ENCODE measurements at regions not wholly inside any gene's neighbourhood (a gene's known extent, or its start where the extent isn't known, plus 50 kb on each side); places are given as distances from the start of the nearest gene placed in this dataset.

DNA sequence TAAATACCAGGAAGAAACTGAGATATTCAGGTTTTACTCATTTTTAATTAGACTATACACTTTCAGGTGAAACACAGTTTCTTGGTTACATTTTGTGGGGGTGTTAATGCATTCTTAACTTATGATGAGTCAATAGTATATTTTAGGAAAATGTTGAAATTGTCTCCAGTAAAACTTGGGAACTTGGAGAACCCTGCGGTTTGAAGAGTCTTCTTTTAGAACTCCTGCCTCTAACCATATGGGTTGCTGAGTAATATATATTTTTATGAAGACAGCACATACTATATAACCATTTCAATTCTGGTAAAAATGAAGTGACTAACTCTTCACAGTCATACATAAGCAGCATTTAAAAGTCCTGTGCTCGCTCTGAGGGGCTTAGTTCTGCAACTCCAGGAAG lies 308.2 kb upstream of the LRATD1 start:
- no peak for DNase-seq (ENCODE audit: low read depth, low spot score)

DNA sequence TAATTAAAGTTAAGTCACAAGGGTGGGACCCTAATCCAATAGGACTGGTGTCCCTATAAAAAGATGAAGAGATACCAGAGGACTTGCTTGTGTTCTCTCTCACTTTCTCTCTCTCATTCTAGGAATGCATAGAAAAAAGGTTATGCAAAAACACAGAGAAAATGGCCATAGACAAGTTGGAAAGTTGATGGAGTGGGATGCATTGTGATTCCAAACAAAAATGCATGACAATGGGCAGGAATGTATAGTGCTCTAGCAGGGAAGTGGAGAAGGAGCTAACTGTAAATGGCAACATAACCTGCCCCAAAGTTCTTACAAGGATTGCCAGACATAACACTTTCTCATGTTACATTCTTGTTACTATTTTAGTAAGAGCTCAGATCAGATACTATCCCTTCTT lies 301.6 kb upstream of the LRATD1 start:
- DNase-seq (ENCODE audit: low read depth, low spot score) = no peak

DNA sequence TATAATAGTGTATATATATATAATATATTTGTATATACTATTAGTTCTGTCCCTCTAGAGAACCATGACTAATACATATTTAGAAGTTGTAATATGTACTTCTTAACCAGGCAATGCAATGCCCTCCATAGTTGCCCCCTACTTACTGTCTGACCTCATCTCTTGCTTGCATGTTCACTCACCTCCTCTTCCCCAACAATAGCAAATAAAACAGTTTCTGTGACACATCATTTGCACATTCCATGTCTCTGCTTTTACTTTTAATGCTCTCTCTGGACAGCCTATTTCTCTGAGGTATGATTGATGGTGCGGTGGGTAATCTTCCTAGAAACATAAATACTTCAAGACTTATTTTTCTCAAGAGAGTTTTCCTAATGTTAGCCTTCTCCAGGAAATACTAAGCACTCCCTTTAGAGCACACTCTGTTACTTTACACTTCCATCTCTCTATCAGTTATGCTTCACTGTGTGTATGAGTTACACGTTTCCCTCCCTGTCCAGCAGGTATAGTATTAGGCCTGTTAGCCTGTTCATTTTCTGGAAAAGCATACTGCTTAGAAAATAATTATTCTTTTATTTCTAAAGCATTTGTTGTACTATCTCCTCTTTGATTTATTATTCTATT lies 295.6 kb upstream of the LRATD1 start:
- DNase-seq (ENCODE audit: low read depth, low spot score) = no peak

DNA sequence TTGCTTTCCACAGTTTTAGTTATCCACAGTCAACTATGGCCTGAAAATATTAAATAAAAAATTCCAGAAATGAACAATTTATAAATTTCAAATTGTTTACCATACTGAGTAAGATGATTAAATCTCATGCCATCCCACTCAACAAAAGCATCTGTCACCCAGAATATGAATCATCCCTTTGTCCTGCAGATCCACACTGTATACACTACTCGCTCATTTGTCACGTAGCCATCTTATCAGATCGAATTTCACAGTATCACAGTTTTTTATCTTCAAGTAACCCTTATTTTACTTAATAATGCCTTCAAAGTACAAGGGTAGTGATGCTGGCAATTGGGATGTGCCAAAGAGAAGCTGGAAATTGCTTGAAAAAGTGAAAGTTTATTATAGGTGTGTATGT lies 291.8 kb upstream of the LRATD1 start:
- no peak for DNase-seq (ENCODE audit: low read depth, low spot score)

DNA sequence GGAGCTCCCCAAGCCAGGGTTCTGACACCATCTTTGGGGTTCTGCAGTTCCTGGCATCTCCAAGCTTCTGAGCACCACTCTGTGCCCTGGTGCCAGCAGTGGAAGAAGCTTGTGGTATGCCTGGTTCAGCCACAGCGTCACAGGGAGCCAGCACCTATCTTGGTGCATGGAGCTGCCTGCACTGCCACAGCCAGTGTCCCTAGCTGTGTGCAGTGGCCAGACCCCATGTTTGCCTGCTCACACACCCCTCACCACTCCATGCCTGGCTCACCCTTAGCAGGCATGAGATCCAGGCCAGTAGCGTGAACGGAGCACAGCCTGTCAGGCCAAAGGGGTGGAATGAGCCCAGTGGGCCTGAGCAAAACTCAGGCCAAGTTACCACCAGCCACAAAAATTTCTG lies 290.2 kb upstream of the LRATD1 start:
- no peak for DNase-seq (ENCODE audit: low read depth, low spot score)

DNA sequence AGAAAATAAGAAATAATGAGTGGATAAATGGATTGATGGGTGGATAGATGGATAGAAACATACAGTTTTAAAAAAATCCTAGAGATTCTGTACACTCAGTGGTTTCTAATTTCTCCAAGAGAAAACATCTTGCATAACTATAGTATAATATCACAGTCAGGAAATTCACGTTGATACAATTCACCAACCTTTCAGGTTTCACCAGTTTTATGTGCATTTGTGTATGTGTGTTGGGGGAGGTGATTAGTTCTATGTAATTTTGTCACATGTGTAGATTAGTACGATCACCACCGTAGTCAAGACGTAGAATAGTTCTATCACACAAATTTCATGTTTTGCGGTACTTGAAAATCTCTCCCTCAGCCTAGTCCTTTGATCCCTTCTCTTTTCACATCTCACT lies 288.2 kb upstream of the LRATD1 start:
- no peak for DNase-seq (ENCODE audit: low read depth, low spot score)

DNA sequence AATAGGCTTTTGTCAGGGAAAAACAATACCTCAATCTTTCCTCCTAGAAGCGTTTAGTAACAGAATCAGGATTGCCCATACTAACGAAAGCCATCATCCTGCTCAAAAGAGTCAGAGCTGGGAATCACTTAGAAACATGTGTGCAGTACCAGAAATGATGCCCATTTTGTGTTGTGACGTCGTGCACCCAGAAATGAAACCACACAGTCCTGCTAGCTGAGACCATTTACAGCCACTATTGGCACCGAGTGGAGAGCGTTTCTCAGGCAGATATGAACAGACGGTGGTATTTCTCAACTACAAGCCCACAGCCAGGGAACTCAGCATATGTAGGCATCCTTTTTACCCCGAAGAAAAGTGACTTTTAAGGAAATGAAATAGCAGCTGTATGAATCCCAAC lies 284.3 kb upstream of the LRATD1 start:
- no peak for DNase-seq (ENCODE audit: low read depth, low spot score)

DNA sequence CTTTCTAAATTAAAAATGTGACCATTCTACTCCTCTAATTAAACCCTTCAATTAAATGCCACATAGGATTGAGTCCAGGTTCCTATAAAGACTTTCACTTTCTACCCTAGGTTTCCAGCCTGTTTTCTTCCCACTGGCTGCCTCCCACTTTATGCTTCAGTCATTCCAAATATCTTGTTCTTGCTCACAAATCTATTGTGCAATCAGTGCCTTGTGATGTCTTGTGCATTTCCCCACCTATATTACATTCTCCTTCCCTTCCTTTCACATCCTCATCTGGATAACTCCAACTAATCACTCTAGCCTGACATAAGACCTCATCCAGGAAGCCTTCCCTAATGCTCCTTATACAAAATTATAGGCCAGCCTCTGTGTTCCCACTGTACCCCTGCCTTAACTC lies 281.7 kb upstream of the LRATD1 start:
- no peak for DNase-seq (ENCODE audit: low read depth, low spot score)

DNA sequence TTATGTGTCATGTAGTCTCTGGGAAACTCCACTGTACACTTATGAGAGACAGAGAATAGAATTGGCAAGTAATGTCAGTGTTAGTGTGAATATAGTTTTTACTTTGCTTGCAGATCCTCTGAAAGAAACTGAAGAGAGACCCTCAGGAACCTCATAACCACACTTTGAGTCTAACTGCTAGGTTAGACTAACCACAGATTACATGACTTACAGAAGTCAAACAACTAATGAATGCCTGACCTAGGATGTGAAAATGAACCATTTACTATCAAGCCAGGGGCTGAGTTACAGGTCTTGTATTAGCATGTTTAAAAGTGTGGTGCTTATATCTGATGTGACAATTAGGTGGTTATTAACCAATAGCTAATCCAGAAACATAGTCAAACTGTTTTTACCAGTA lies 280.4 kb upstream of the LRATD1 start:
- no peak for DNase-seq (ENCODE audit: low read depth, low spot score)

DNA sequence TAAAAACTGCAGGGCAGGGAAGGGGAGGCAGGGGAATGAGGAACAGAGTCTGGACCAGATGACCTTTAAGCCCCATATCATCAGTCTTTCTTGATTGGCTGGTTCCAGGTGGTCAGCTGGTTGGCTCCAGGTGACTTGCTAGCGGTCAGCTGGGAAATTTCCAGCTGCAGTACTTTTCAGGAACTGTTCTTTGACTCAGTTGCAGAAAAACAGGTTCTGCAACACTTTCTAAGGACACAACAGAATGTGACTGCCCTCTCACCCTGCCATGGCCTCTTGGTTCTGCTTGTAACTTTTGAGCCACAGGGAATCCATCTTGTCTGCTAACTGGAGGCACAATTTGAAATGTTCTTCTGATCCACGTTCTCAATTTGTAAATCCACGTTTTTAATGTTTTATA lies 278.3 kb upstream of the LRATD1 start:
- DNase-seq (ENCODE audit: low read depth, low spot score) = no peak

DNA sequence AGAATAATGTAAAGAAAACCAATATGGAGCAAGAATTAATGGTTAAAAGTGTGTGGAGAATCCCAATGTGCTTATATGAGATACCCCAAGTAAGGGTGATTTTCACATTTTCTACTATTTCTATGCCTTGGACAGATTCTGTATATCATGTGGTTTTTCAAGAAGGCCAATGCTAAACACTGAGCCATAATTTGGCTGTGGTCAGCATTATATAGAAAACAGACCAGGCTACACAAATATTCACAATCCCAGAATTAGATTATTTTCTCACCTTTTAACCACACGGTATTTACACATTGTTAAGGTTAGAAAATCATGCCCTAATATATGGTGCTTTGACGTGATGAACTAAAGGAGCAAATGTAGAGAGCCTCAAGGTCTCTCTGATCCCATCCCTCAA lies 277.4 kb upstream of the LRATD1 start:
- no peak for DNase-seq (ENCODE audit: low read depth, low spot score)

DNA sequence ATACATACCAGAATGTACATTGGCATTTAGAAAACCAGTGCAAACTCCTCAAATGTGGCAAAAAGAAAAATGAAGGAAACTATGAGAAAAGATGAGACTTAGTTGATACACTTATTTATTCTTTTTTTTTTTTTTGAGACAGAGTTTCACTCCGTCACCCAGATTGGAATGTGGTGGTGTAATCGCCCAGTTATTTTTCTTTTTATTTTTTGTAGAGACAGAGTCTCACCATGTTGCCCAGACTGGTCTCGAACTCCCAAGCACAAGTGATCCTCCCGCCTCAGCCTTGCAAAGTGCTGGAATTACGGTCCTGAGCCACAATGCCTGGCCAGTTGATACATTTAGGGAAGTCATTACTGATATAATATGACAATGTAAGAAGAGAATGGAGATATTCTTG lies 274.2 kb upstream of the LRATD1 start:
- DNase-seq (ENCODE audit: low read depth, low spot score) = no peak

DNA sequence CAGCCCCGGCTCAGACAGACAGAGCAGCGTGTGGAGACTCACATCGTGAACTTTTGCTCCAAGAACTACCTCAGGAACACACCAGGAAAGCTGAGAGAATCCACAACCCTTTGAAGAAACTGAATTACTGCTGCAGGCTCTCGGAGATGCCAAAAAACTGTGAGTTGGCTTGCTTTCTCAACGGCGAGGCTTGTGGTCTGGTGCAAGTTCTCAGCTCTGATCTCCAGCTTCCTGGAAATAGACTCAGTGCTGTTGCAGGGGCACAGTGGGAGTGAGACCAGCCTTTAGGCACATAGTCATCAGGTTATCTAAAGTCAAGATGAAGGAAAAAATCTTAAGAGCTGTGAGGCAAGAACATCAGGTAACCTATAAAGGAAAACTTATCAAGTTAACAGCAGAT lies 273.7 kb upstream of the LRATD1 start:
- no peak for DNase-seq (ENCODE audit: low read depth, low spot score)

DNA sequence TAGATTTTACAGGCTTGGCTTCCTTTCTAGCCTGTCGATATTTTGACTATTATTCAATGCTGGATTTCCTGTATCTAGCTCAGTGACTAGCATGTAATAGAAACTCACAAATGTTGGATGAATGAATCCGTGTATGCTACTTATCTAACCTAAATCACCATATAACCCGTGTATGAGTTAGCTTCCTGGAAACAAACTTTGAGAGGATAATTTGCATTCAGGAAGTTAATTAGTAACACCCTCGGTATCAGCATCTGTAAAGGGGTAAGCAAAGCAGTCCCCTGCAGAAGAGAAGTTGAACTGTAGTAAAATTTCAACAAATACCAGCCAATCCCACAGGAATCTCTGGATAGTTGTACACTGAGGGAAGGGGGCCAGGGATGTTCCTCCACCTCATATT lies 269.4 kb upstream of the LRATD1 start:
- DNase-seq (ENCODE audit: low read depth, low spot score) = no peak

DNA sequence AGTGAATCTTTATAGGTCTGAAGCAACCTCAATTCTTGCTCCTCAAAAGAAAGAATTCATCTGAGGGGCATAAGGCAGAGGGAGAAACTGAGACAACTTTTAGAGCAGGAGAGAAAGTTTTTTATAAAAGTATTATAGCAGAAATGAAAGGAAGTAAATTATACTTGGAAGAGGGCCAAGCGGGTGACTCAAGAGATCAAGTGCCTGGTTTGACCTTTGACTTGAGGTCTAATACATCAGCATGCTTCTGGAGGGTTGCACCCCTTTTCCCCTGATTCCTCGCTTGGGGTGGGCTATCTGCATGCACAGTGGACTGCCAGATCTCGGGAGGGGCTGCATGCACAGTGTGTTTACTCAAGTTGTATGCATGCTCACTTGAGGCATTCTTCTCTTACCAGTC lies 268.5 kb upstream of the LRATD1 start:
- DNase-seq (ENCODE audit: low read depth, low spot score) = no peak

DNA sequence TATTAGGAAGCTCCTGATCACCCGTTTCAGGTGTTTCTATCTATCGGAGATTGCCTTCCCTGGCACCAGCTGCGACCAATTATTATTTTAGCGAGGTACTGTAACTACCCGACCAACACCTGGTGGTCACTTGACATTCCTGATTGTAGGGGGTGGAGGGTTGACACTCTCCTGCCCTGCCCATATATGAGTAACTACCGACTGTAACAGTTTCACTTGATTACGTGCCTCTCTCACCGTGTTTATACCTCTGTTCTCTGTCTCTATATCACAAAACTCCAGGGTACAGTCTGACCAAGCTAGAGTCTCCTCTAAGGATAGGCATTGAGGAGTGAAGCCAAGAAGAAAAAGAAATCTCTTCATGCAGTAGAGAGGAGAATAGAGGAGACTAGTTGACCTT lies 268.0 kb upstream of the LRATD1 start:
- DNase-seq (ENCODE audit: low read depth, low spot score) = no peak

DNA sequence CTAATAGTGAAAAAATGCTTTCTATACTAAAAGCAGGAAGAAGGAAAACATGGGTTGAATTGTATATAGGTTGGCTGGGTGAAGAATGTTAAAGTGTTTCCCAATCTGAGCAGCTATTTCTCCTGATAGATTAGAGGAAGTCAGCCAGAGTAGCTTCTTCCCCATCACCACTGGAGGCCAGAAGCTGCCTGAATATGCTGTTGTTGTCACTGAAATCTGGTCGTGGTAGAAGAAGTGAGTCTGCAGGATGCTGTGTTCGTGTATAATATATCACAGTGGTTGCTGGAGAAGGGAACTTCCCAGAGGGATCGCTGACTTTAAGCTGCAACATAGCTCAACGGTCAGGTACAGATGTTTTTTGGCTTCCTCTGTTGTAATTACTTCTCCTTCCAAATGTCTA lies 247.5 kb upstream of the LRATD1 start:
- no peak for DNase-seq (ENCODE audit: low read depth, low spot score)

DNA sequence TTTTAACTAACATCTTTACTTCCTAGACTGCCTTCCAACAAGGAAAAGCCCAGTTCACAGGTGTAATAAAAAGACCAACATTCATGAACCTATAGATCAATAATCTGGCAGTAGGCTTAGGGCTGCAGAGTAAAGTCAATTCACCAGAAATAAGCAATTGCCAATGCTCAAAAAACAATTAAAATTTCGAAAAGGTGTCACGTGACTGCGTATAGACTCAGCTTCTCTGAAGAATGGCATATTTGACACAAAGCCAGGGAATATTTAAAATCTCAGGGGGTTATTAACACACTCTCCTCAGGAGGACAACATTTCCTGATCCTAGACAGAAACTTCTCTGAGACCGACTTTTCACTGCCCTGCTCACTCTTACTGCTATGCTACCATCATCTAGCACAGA lies 245.2 kb upstream of the LRATD1 start:
- no peak for DNase-seq (ENCODE audit: low read depth, low spot score)

DNA sequence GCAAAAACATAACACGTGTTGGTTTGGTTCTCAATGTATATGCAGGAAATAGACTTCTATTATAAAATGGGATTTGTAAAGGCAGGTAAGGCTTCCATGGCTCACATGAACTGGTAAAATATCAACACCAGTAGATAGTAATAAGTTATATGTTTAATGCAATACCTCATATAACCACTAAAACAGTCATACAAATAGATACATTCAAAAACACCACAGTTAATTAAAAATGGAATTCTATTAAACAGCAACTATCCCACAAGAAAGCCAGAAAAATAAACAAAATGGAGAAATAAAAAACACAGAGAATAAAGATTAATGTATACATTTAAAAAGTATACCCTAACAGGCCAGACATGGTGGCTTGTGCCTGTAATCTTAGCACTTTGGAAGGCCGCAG lies 243.8 kb upstream of the LRATD1 start:
- no peak for DNase-seq (ENCODE audit: low read depth, low spot score)

DNA sequence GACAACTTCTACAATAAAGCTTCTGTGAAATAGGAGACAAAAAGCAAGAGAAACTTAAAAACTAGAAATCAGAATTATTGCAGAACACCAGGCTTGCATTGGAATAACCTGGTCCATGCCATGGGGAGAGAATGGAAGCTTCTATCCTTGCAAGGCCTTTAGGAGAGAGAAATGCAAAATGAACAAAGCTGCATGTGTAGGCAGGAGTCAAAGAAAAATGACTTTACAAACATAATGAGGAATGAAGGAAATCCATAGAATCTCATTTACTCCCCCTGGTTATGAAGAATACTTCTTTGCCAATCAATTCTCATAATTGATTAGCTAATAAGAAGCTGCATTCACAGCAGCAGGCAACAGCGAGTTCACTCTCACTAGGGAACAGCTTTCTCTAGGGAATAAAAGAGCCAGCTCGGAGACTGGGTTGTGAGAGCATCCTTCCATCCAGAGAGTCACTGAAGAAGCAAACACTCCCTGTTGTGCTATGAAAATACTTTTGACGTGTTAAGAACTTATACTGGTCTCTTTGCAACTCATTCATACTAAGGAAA lies 235.9 kb upstream of the LRATD1 start:
- DNase-seq (ENCODE audit: low read depth, low spot score) = no peak

DNA sequence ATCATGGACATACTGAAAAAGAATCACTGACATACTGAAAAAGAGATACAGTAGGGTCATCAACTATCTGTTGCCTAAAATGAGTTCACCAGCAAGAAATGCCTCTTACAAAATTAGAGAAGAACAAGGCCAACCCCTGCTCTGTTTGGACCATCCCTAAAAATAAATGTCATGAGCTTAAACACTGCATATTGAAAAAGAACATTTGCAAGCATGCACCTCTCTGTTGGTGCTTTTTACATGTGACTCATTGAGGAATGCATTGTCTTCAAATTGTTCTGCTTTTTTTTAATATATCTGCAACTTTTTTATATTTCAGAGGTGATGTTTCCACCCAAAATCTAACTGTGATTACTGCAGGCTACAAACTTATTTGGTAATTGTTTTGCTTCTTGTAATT lies 233.9 kb upstream of the LRATD1 start:
- no peak for DNase-seq (ENCODE audit: low read depth, low spot score)

DNA sequence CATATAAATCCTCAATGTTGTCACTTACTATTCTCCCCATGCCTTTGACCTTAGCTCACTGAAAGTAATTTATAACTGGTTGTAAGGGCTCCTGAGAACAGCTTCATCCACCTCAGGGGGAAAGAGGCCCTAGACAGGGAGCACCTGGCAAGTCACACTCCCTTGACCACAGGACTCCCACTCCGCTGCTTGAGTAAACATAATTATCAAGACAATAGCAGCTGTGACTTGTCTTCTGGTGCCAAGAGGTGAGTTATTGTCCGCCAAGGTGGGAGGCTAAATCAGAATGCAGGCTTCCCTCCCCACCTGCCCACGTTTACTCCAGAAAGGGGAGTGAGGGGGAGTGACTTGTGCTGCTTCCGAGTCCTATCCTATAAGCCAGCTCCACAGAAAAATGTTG lies 230.6 kb upstream of the LRATD1 start:
- DNase-seq (ENCODE audit: low read depth, low spot score) = no peak

DNA sequence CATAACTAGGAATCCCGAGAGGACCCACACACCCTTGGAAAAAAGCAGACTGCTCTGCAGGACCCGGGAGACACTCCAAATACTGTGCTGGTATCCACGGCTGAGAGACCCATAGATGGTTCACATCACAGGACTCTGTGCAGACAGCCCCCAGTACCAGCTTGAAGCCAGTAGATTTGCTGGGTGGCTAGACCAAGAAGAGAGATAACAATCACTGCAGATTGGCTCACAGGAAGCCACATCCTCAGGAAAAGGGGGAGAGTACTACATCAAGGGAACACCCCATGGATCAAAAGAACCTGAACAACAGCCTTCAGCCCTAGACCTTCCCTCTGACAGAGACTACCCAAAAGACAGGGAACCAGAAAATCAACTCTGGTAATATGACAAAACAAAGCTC lies 223.8 kb upstream of the LRATD1 start:
- no peak for DNase-seq (ENCODE audit: low read depth, low spot score)

DNA sequence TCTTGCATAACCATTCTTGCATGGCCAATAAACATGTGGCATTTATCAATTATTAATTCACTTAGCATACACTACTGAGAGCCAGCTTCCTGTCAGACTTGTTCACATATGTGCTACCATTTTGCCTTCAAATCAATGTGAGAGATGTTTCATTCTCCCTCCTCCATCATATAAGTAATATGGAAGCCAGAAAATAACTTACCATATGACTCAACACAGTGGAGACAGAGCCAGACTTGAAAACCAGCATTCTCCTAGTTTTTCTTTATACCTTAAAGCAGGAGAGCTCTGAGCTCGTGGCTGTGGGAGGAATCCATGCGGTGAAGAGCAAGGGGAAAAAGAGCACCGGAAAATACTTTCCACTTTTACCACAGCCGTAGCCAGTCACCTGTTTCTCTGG lies 215.0 kb upstream of the LRATD1 start:
- DNase-seq (ENCODE audit: low read depth, low spot score) = no peak

All from brain pericyte (primary cell).